ENCODE measurements at regions not wholly inside any gene's neighbourhood (a gene's known extent, or its start where the extent isn't known, plus 50 kb on each side); places are given as distances from the start of the nearest gene placed in this dataset.

GRCh38 chr6:15082708-15083107 lies 163.2 kb upstream of the JARID2 start:
- no peak overlapping the region for H3K4me3 ChIP-seq (ENCODE audit: low read depth, low read length)
- H3K36me3 ChIP-seq (ENCODE audit: control insufficient read depth, insufficient read depth, low read length), result no peaks in the 10 kb centered on the region
- no peaks in the 10 kb centered on the region for H3K27me3 ChIP-seq (ENCODE audit: control insufficient read depth, insufficient read depth, low read length)
- no peak for TF ChIP-seq CTCF (IDR thresholded peaks at IDR 0.05; ENCODE audit: insufficient read depth, low read length, poor library complexity, severe bottlenecking)
- DNase-seq (ENCODE audit: low read depth), result no peak

GRCh38 chr6:15086348-15087158 lies 159.3 kb upstream of the JARID2 start:
- Histone ChIP-seq H3K27me3 (ENCODE audit: control insufficient read depth, insufficient read depth, low read length) (no peaks in the 10 kb centered on the region), H3K4me3 (ENCODE audit: low read depth, low read length) (no peak overlapping the region), H3K36me3 (ENCODE audit: control insufficient read depth, insufficient read depth, low read length) (no peaks in the 10 kb centered on the region)
- DNase-seq (ENCODE audit: low read depth), result no peak
- TF ChIP-seq CTCF (IDR thresholded peaks at IDR 0.05; ENCODE audit: insufficient read depth, low read length, poor library complexity, severe bottlenecking), result no peak

- TF ChIP-seq CTCF (IDR thresholded peaks at IDR 0.05; ENCODE audit: insufficient read depth, low read length, poor library complexity, severe bottlenecking), result no peak
- no peak for DNase-seq (ENCODE audit: low read depth)
- H3K4me3 ChIP-seq (ENCODE audit: low read depth, low read length), result no peak overlapping the region
- H3K36me3 ChIP-seq (ENCODE audit: control insufficient read depth, insufficient read depth, low read length), result no peaks in the 10 kb centered on the region
- H3K27me3 ChIP-seq (ENCODE audit: control insufficient read depth, insufficient read depth, low read length), result no peaks in the 10 kb centered on the region
Observed at GRCh38 chr6:15087186-15087589, 158.7 kb upstream of the JARID2 start.

GRCh38 chr6:15088904-15089568 lies 156.8 kb upstream of the JARID2 start:
- Histone ChIP-seq H3K4me3 (ENCODE audit: low read depth, low read length) (no peak overlapping the region), H3K27me3 (ENCODE audit: control insufficient read depth, insufficient read depth, low read length) (no peaks in the 10 kb centered on the region), H3K36me3 (ENCODE audit: control insufficient read depth, insufficient read depth, low read length) (no peaks in the 10 kb centered on the region)
- DNase-seq (ENCODE audit: low read depth), result no peak
- no peak for TF ChIP-seq CTCF (IDR thresholded peaks at IDR 0.05; ENCODE audit: insufficient read depth, low read length, poor library complexity, severe bottlenecking)

GRCh38 chr6:15089569-15090144 lies 156.2 kb upstream of the JARID2 start:
- DNase-seq (ENCODE audit: low read depth), result no peak
- no peaks in the 10 kb centered on the region for H3K27me3 ChIP-seq (ENCODE audit: control insufficient read depth, insufficient read depth, low read length)
- TF ChIP-seq CTCF (IDR thresholded peaks at IDR 0.05; ENCODE audit: insufficient read depth, low read length, poor library complexity, severe bottlenecking), result no peak
- H3K4me3 ChIP-seq (ENCODE audit: low read depth, low read length), result no peak overlapping the region
- no peaks in the 10 kb centered on the region for H3K36me3 ChIP-seq (ENCODE audit: control insufficient read depth, insufficient read depth, low read length)
